ENCODE measurements at regions not wholly inside any gene's neighbourhood (a gene's known extent, or its start where the extent isn't known, plus 50 kb on each side); places are given as distances from the start of the nearest gene placed in this dataset.
A peak's percentile ranks its signal among the peaks of the same experiment; 100 is the strongest.

DNA sequence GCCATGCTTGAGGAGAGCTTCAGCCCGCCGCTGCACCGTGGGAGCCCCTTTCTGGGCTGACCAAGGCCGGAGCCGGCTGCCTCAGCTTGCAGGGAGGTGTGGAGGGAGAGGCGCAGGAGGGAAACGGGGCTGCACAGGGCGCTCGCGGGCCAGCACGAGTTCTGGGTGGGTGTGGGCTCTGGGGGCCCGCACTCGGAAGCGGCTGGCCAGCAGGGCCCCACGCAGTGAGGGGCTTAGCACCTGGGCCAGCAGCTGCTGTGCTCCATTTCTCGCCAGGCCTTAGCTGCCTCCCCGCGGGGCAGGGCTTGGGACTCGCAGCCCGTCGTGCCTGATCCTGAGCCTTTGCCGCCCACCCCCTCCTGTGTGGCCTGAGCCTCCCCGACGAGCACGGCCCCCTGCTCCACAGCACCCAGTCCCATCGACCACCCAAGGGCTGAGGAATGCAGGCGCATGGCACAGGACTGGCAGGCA is 1554.0 kb downstream of the KCNT2 start:
- Histone ChIP-seq H3K9me3 (ENCODE audit: insufficient read depth, low read depth, low read length) (no peaks in the 10 kb centered on the region), H3F3A (ENCODE audit: low read depth) (no peaks in the 10 kb centered on the region; the same call in 1 of the 2 replicates), H3K4me1 (ENCODE audit: insufficient read depth, low read length, poor library complexity, severe bottlenecking) (no peaks in the 10 kb centered on the region), H3K4me2 (ENCODE audit: low read depth, low read length, poor library complexity, severe bottlenecking) (no peak overlapping the region), H3K9ac (ENCODE audit: low read depth, low read length, poor library complexity, severe bottlenecking) (no peak overlapping the region), H3K79me2 (ENCODE audit: insufficient read depth, low read length) (no peaks in the 10 kb centered on the region), H3K9me2 (replicated peaks; ENCODE audit: low read depth, low read length) (no peaks in the 10 kb centered on the region), H3K36me3 (ENCODE audit: insufficient read depth, low read length) (no peaks in the 10 kb centered on the region), H3K27me3 (ENCODE audit: insufficient read depth, low read length, poor library complexity, severe bottlenecking) (no peaks in the 10 kb centered on the region), H4K20me1 (ENCODE audit: insufficient read depth, low read length, poor library complexity, severe bottlenecking) (no peaks in the 10 kb centered on the region), H2AFZ (ENCODE audit: low read length) (no peak overlapping the region), H3K4me3 (ENCODE audit: low read length, poor library complexity, severe bottlenecking) (no peak overlapping the region)
- TF ChIP-seq CTCF (conservative IDR thresholded peaks at IDR 0.05; ENCODE audit: low read length) (no peak), EZH2phosphoT487 (IDR thresholded peaks at IDR 0.05; ENCODE audit: borderline replicate concordance) (no peak)

- H2AFZ ChIP-seq (ENCODE audit: low read length), result peak overlapping the region; percentile 38; the same call in 1 of the 2 replicates
- H3K9me2 ChIP-seq (replicated peaks; ENCODE audit: low read depth, low read length), result no peaks in the 10 kb centered on the region
- H3K9me3 ChIP-seq (ENCODE audit: insufficient read depth, low read depth, low read length), result no peaks in the 10 kb centered on the region
- H4K20me1 ChIP-seq (ENCODE audit: insufficient read depth, low read length, poor library complexity, severe bottlenecking), result no peaks in the 10 kb centered on the region
- H3K4me3 ChIP-seq (ENCODE audit: low read length, poor library complexity, severe bottlenecking), result peak overlapping the region; percentile 56
- H3K36me3 ChIP-seq (ENCODE audit: insufficient read depth, low read length), result no peaks in the 10 kb centered on the region
- TF ChIP-seq CTCF (conservative IDR thresholded peaks at IDR 0.05; ENCODE audit: low read length), result no peak
- no peak for TF ChIP-seq EZH2phosphoT487 (IDR thresholded peaks at IDR 0.05; ENCODE audit: borderline replicate concordance)
- H3K79me2 ChIP-seq (ENCODE audit: insufficient read depth, low read length), result no peaks in the 10 kb centered on the region
- H3K4me1 ChIP-seq (ENCODE audit: insufficient read depth, low read length, poor library complexity, severe bottlenecking), result no peaks in the 10 kb centered on the region
- peak overlapping the region; percentile 22 for H3K4me2 ChIP-seq (ENCODE audit: low read depth, low read length, poor library complexity, severe bottlenecking)
- no peaks in the 10 kb centered on the region for H3K27me3 ChIP-seq (ENCODE audit: insufficient read depth, low read length, poor library complexity, severe bottlenecking)
- no peak overlapping the region for H3K9ac ChIP-seq (ENCODE audit: low read depth, low read length, poor library complexity, severe bottlenecking)
- no peaks in the 10 kb centered on the region; the same call in 1 of the 2 replicates for H3F3A ChIP-seq (ENCODE audit: low read depth)
Observed at GRCh38 chr1:195053478-195053877, 1554.8 kb downstream of the KCNT2 start.

DNA sequence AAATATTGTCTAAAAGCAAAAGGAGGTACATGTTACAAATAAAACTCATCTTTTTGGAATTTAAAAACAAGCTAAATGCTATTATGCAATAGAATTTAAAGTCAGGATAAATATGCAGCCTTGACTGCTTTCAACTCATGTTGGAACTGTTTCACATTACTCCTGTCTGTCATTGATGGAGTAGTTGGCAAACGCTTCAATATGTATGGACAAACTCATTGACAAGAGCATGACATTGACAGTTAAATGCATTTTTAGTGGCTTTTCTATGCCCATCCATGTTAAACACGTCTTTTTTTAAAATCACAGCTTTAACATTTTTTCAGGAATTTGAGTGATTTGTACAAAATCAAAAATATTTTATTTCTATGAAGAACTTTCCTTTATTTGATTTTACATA is 1560.5 kb downstream of the KCNT2 start:
- H3K9me2 ChIP-seq (replicated peaks; ENCODE audit: low read depth, low read length), result no peaks in the 10 kb centered on the region
- no peak overlapping the region for H3K4me3 ChIP-seq (ENCODE audit: low read length, poor library complexity, severe bottlenecking)
- no peaks in the 10 kb centered on the region for H3K27me3 ChIP-seq (ENCODE audit: insufficient read depth, low read length, poor library complexity, severe bottlenecking)
- H3K9me3 ChIP-seq (ENCODE audit: insufficient read depth, low read depth, low read length), result no peaks in the 10 kb centered on the region
- no peaks in the 10 kb centered on the region for H3K36me3 ChIP-seq (ENCODE audit: insufficient read depth, low read length)
- no peak overlapping the region for H3K9ac ChIP-seq (ENCODE audit: low read depth, low read length, poor library complexity, severe bottlenecking)
- no peaks in the 10 kb centered on the region for H3K79me2 ChIP-seq (ENCODE audit: insufficient read depth, low read length)
- H3F3A ChIP-seq (ENCODE audit: low read depth), result no peaks in the 10 kb centered on the region; the same call in 1 of the 2 replicates
- H3K4me1 ChIP-seq (ENCODE audit: insufficient read depth, low read length, poor library complexity, severe bottlenecking), result no peaks in the 10 kb centered on the region
- H3K4me2 ChIP-seq (ENCODE audit: low read depth, low read length, poor library complexity, severe bottlenecking), result no peak overlapping the region
- no peaks in the 10 kb centered on the region for H4K20me1 ChIP-seq (ENCODE audit: insufficient read depth, low read length, poor library complexity, severe bottlenecking)
- TF ChIP-seq CTCF (conservative IDR thresholded peaks at IDR 0.05; ENCODE audit: low read length) (no peak), EZH2phosphoT487 (IDR thresholded peaks at IDR 0.05; ENCODE audit: borderline replicate concordance) (no peak)
- H2AFZ ChIP-seq (ENCODE audit: low read length), result no peak overlapping the region

Data from Loucy (cell line).